Mesothelial cell of epicardium (in vitro differentiated cells): ENCODE measurements at regions not wholly inside any gene's neighbourhood (a gene's known extent, or its start where the extent isn't known, plus 50 kb on each side); places are given as distances from the start of the nearest gene placed in this dataset.
"Not testable (repeated sequence)": the region's sequence is repeated elsewhere in the genome, so short reads cannot be mapped to it uniquely, and the experiment has no call there.

ENCODE experiments used
- DNase-seq, 2 experiments: peaks; one replicate each; pipeline ENCODE4 v3.0.0; 2021; ENCODE audit warnings: low spot score in 2 of 2; ENCODE audit not compliant: unreplicated experiment in 2 of 2
- H3K27ac Mint-ChIP-seq: 2 replicates; pipeline ENCODE4 v1.8.0; 2021; ENCODE audit warnings: mixed read lengths
- H3K27me3 Mint-ChIP-seq: 2 replicates; pipeline ENCODE4 v1.8.0; 2021; ENCODE audit warnings: low read depth, mixed read lengths
- H3K36me3 Mint-ChIP-seq: 2 replicates; pipeline ENCODE4 v1.8.0; 2021; ENCODE audit warnings: mixed read lengths
- H3K4me1 Mint-ChIP-seq: 2 replicates; pipeline ENCODE4 v1.8.0; 2021; ENCODE audit warnings: mixed read lengths
- H3K4me3 Mint-ChIP-seq: 2 replicates; pipeline ENCODE4 v1.8.0; 2021; ENCODE audit warnings: mild to moderate bottlenecking, moderate library complexity, mixed read lengths
- H3K9me3 Mint-ChIP-seq: 2 replicates; pipeline ENCODE4 v1.8.0; 2021; ENCODE audit warnings: mixed read lengths
- TF ChIP-seq, protein P1 (sequence below): fragments of 200-600 bp; sonication (generic); IDR thresholded peaks from one replicate; pipeline ENCODE4 v1.5.0; 2021; ENCODE audit warnings: antibody characterized with exemption; ENCODE audit not compliant: unreplicated experiment

- TF ChIP-seq, protein P1, sequence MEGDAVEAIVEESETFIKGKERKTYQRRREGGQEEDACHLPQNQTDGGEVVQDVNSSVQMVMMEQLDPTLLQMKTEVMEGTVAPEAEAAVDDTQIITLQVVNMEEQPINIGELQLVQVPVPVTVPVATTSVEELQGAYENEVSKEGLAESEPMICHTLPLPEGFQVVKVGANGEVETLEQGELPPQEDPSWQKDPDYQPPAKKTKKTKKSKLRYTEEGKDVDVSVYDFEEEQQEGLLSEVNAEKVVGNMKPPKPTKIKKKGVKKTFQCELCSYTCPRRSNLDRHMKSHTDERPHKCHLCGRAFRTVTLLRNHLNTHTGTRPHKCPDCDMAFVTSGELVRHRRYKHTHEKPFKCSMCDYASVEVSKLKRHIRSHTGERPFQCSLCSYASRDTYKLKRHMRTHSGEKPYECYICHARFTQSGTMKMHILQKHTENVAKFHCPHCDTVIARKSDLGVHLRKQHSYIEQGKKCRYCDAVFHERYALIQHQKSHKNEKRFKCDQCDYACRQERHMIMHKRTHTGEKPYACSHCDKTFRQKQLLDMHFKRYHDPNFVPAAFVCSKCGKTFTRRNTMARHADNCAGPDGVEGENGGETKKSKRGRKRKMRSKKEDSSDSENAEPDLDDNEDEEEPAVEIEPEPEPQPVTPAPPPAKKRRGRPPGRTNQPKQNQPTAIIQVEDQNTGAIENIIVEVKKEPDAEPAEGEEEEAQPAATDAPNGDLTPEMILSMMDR = no peak
- peaks cover 13% of the 10 kb centered on the region for H3K27me3 Mint-ChIP-seq
- no peak for DNase-seq
- peak overlapping the region; percentile 2 for H3K27ac Mint-ChIP-seq
- H3K4me1 Mint-ChIP-seq = peaks cover 4% of the 10 kb centered on the region
- no peak overlapping the region for H3K4me3 Mint-ChIP-seq
- H3K36me3 Mint-ChIP-seq = no peaks in the 10 kb centered on the region
- H3K9me3 Mint-ChIP-seq = no peaks in the 10 kb centered on the region
Observed at GRCh38 chr1:90291431-90292216, 296.7 kb downstream of the ZNF326 start.

GRCh38 chr1:90282811-90283210 lies 287.9 kb downstream of the ZNF326 start:
- TF ChIP-seq, protein P1 = no peak

DNA sequence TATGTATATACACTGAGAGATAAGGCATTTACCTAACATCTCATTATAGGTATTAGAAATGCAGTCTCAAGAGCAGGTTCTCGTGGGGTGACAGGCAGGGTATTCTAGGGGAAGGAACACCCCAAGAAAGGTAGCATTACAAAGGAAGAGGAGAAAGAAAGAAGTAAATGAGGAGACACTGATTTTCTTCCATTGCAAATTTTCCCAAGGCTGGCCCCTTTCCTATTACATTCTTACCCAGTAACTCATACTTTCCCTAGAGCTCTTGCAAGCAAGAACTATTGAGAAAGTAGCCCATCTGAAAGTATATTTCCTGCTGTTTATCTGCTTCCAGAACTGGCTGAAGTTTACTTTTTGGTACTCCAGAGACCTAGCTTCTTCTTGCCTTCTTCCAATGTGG lies 287.0 kb downstream of the ZNF326 start:
- not testable (repeated sequence) for H3K27ac Mint-ChIP-seq, DNase-seq

More at GRCh38 chr1:90282811-90283210, 287.9 kb downstream of the ZNF326 start:
- H3K4me1 Mint-ChIP-seq = peaks cover 6% of the 10 kb centered on the region
- no peak for DNase-seq
- H3K36me3 Mint-ChIP-seq = no peaks in the 10 kb centered on the region
- no peak overlapping the region for H3K4me3 Mint-ChIP-seq
- H3K9me3 Mint-ChIP-seq = no peaks in the 10 kb centered on the region
- no peak overlapping the region for H3K27ac Mint-ChIP-seq
- H3K27me3 Mint-ChIP-seq = peaks cover 15% of the 10 kb centered on the region

DNA sequence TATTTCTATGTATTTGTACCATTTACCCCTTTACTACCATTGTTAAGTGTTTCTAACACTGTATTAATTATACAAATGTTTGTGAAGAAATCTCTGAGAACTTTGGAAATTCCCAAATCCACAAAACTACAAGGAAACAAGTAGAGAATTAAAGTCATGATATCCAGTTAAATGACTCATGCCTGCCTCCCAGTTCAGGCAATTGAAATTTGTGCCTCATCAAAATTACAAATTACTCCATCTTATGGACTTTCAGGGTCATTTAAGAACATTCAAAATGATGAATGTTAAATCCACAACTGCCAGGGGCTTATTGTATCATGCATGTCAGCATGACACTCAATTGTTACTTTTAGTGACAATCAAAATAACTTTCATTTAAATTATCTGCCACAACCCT lies 282.4 kb downstream of the ZNF326 start:
- Mint-ChIP-seq H3K9me3 (no peaks in the 10 kb centered on the region), H3K27me3 (peaks cover 20% of the 10 kb centered on the region), H3K4me3 (no peak overlapping the region), H3K27ac (no peak overlapping the region), H3K36me3 (no peaks in the 10 kb centered on the region), H3K4me1 (peaks cover 6% of the 10 kb centered on the region)
- no peak for DNase-seq
- TF ChIP-seq, protein P1 = no peak

More for the DNA sequence above, 287.0 kb downstream of the ZNF326 start:
- not testable (repeated sequence) for H3K9me3 Mint-ChIP-seq, H3K36me3 Mint-ChIP-seq, H3K4me1 Mint-ChIP-seq, H3K4me3 Mint-ChIP-seq
- peaks cover 15% of the 10 kb centered on the region for H3K27me3 Mint-ChIP-seq

DNA sequence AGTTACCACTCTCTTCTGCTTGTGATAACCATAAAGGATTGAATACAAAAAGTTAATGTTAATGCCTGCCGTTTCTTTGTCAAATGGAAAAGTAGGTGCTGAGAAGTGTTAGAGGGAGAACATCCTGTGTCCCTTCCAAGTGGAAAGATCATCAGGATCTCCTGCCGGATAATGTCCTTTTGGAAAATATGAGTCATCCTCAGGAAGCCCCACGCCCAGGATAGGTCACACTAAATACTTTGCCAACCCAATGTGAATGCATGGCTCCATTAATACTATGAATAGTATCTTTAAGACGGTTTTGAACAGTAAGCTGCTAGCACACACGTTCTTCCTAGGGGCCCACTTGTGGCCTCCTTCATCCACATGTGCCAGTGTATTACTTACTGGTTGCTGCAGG lies 279.5 kb downstream of the ZNF326 start:
- H3K4me3 Mint-ChIP-seq = no peak overlapping the region
- no peaks in the 10 kb centered on the region for H3K4me1 Mint-ChIP-seq
- DNase-seq = no peak
- no peaks in the 10 kb centered on the region for H3K9me3 Mint-ChIP-seq
- no peaks in the 10 kb centered on the region for H3K36me3 Mint-ChIP-seq
- no peak overlapping the region for H3K27ac Mint-ChIP-seq
- TF ChIP-seq, protein P1 = no peak
- peaks cover 13% of the 10 kb centered on the region for H3K27me3 Mint-ChIP-seq

DNA sequence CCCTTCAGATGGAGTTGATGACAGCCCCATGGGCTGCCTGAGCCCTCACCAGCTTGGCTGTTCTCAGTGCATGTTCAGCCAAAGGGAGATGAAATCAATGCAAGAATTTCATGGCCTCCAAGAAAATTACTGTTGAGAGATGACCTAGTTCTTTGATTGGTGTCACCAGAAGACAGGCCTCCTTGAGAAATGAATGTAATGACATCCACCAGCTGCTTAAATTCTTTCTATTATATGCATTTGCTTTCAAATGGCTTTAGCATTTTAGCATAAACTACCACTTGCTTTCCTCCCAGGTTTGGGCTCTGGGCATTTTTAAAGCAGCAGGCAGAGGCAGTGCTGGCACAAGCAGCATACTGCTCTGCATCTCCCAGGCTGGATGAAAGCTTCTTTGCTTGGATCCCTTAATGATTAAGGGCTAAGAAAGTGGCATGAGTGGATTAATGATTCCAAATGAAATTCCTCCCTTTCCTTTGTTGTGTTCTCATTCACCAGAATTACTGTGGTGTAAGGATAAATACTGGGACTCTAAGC lies 278.4 kb downstream of the ZNF326 start:
- Mint-ChIP-seq H3K27ac (no peak overlapping the region), H3K36me3 (no peaks in the 10 kb centered on the region), H3K27me3 (peaks cover 11% of the 10 kb centered on the region), H3K9me3 (no peaks in the 10 kb centered on the region), H3K4me1 (no peaks in the 10 kb centered on the region), H3K4me3 (no peak overlapping the region)
- TF ChIP-seq, protein P1 = no peak
- DNase-seq = no peak
